ENCODE measurements at regions not wholly inside any gene's neighbourhood (a gene's known extent, or its start where the extent isn't known, plus 50 kb on each side); places are given as distances from the start of the nearest gene placed in this dataset.
"Not testable (repeated sequence)": the region's sequence is repeated elsewhere in the genome, so short reads cannot be mapped to it uniquely, and the experiment has no call there.

GRCh38 chr9:38944881-38945449 lies 225.0 kb upstream of the FAM240B start:
- TF ChIP-seq CTCF (conservative IDR thresholded peaks at IDR 0.05; ENCODE audit: low read depth, low read length); EZH2 (IDR thresholded peaks at IDR 0.05; ENCODE audit: borderline replicate concordance, low read depth, low read length, poor library complexity, severe bottlenecking): not testable (repeated sequence)

All from A673 (cell line).